ENCODE measurements at regions not wholly inside any gene's neighbourhood (a gene's known extent, or its start where the extent isn't known, plus 50 kb on each side); places are given as distances from the start of the nearest gene placed in this dataset.

DNA sequence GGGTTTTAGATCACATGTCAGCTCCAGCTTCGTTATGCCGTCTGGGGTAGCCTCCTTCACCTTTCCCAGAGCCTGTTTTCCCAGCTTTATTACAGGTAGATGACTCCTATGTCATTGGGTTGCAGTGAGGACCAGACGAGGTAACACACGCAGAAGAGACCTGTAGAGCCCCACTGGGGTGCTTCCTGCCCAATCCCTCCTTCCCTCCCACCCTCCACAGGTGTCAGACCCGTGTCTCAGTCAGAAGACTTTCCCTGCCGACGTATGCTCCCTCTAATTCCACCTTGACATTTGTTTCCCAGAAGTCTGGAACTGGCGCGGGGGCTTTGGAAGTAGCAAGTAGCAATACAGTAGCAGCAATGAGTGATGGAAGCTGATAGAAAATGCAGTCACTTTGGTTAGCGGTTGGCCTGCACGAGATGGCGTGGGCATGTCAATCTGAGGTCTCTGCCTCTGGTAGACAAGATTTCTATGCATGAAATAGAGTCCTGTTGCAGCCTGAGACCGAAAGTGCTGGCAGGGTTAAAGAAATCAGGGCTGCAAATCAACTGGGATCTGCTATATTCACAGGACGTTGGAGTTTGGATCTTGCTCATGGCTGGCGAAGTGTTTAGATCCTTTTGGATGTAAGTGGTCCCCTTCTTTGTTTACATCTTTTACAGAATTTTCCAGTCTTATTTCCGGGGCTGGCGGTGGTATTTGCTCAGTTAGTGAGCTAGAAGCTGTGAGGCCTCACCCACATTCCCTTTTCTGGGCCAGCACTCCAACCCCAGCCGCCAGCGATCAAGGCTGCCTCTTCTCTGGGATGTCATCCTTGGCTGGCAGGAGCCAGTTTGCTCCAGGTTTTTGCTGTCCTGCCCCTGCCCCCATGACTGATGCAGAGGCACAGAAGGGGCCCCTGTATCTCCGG, 78.3 kb upstream of the KMT2C start:
- WGBS, 2 donors: 79 to 81% methylated on average over 20 of the region's 20 CpGs
- TF ChIP-seq POLR2A (IDR thresholded peaks at IDR 0.05) (no peak), POLR2AphosphoS5 (IDR thresholded peaks at IDR 0.05) (no peak), EP300 (IDR thresholded peaks at IDR 0.05) (no peak)
- TF ChIP-seq, protein P1, sequence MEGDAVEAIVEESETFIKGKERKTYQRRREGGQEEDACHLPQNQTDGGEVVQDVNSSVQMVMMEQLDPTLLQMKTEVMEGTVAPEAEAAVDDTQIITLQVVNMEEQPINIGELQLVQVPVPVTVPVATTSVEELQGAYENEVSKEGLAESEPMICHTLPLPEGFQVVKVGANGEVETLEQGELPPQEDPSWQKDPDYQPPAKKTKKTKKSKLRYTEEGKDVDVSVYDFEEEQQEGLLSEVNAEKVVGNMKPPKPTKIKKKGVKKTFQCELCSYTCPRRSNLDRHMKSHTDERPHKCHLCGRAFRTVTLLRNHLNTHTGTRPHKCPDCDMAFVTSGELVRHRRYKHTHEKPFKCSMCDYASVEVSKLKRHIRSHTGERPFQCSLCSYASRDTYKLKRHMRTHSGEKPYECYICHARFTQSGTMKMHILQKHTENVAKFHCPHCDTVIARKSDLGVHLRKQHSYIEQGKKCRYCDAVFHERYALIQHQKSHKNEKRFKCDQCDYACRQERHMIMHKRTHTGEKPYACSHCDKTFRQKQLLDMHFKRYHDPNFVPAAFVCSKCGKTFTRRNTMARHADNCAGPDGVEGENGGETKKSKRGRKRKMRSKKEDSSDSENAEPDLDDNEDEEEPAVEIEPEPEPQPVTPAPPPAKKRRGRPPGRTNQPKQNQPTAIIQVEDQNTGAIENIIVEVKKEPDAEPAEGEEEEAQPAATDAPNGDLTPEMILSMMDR (IDR thresholded peaks at IDR 0.05): no peak
- intact Hi-C loops (cut with DNase I): no loop called here
- Histone ChIP-seq H3K36me3 (no peaks in the 10 kb centered on the region), H3K27me3 (no peaks in the 10 kb centered on the region), H3K4me3 (no peak overlapping the region), H3K4me1 (no peaks in the 10 kb centered on the region), H3K9me3 (peaks cover 0 to under 1% (median 0%) of the 10 kb centered on the region in 4 donors), H3K27ac (no peak overlapping the region)
- no peak for DNase-seq

DNA sequence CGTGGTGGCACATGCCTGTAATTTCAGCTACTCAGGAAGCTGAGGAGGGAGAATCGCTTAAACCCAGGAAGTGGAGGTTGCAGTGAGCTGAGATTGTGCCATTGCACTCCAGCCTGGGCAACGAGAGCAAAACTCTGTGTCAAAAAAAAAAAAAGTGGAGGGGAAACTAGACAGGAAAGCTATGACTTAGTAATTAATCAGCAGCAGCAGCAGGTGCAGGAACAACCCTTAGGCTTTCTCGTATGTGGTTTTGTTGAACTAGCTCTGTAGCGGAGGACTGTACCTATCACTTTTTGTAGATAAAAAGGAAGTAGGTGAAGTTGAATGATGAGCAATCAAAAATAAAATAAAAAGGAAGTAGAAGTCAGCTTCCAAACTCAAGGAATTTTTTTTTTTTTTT, 76.9 kb upstream of the KMT2C start:
- TF ChIP-seq, protein P1 (IDR thresholded peaks at IDR 0.05): no peak
- TF ChIP-seq POLR2AphosphoS5 (IDR thresholded peaks at IDR 0.05): no peak
- TF ChIP-seq POLR2A (IDR thresholded peaks at IDR 0.05): no peak
- TF ChIP-seq EP300 (IDR thresholded peaks at IDR 0.05): no peak
- Histone ChIP-seq H3K4me3 (no peak overlapping the region), H3K27me3 (no peaks in the 10 kb centered on the region), H3K9me3 (no peaks in the 10 kb centered on the region), H3K27ac (no peak overlapping the region), H3K36me3 (no peaks in the 10 kb centered on the region), H3K4me1 (no peaks in the 10 kb centered on the region)
- intact Hi-C loops (cut with DNase I): no loop called here
- WGBS, 2 donors: 34 to 64% methylated on average over 5 of the region's 5 CpGs
- DNase-seq: no peak

DNA sequence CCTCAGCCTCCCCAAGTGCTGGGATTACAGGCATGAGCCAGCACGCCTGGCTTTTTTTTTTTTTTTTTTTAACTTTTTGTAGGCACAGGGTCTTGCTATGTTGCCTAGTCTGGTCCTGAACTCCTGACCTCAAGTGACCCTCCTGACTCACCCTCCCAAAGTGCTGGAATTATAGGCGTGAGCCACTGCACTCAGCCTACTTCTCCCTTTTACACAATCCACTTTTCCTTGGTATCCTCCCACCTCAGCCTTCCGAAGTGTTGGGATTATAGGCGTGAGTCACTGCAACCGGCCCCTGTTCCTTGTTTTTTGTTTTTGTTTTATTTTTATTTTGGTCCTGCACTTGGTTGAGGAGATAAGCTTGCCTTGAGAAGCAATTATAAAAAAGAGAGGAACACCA, 75.9 kb upstream of the KMT2C start:
- no peak for TF ChIP-seq POLR2AphosphoS5 (IDR thresholded peaks at IDR 0.05)
- no peak for TF ChIP-seq POLR2A (IDR thresholded peaks at IDR 0.05)
- TF ChIP-seq EP300 (IDR thresholded peaks at IDR 0.05): no peak
- TF ChIP-seq, protein P1 (IDR thresholded peaks at IDR 0.05): no peak

DNA sequence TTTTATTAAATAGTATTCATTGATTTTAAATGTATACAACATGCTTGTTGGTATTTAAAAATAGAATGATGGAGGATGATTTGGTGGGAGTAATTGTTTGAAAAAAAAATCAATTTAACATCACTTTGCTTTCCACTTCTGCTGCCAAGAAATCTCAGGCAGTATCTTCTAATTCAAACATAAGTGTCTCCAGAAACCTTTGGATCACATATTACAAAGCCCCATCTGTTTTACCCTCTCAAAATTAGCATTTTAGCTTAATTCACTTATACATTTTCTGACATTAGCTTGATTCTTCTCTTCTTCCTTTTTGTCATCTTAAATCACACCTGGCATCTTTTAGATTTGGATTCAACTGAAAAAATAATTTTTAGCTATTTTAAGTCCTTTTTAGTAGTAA, 72.9 kb upstream of the KMT2C start:
- TF ChIP-seq POLR2AphosphoS5 (IDR thresholded peaks at IDR 0.05) (no peak), POLR2A (IDR thresholded peaks at IDR 0.05) (no peak), EP300 (IDR thresholded peaks at IDR 0.05) (no peak)
- TF ChIP-seq, protein P1 (IDR thresholded peaks at IDR 0.05): no peak
- no peaks in the 10 kb centered on the region for H3K27me3 ChIP-seq
- no peaks in the 10 kb centered on the region for H3K36me3 ChIP-seq
- intact Hi-C loops (cut with DNase I): no loop called here
- H3K27ac ChIP-seq: no peak overlapping the region
- H3K4me3 ChIP-seq: no peak overlapping the region
- no peaks in the 10 kb centered on the region for H3K4me1 ChIP-seq
- no peak for DNase-seq
- H3K9me3 ChIP-seq: no peaks in the 10 kb centered on the region

More for the DNA sequence above, 75.9 kb upstream of the KMT2C start:
- H3K36me3 ChIP-seq: no peaks in the 10 kb centered on the region
- H3K27me3 ChIP-seq: no peaks in the 10 kb centered on the region
- H3K4me1 ChIP-seq: no peaks in the 10 kb centered on the region
- no peak overlapping the region for H3K4me3 ChIP-seq
- no peaks in the 10 kb centered on the region for H3K9me3 ChIP-seq
- no peak overlapping the region for H3K27ac ChIP-seq
- intact Hi-C loops (cut with DNase I): no loop called here
- WGBS, 2 donors: 61 to 86% methylated on average over 5 of the region's 5 CpGs
- DNase-seq: no peak
